ENCODE measurements at regions not wholly inside any gene's neighbourhood (a gene's known extent, or its start where the extent isn't known, plus 50 kb on each side); places are given as distances from the start of the nearest gene placed in this dataset.

DNA sequence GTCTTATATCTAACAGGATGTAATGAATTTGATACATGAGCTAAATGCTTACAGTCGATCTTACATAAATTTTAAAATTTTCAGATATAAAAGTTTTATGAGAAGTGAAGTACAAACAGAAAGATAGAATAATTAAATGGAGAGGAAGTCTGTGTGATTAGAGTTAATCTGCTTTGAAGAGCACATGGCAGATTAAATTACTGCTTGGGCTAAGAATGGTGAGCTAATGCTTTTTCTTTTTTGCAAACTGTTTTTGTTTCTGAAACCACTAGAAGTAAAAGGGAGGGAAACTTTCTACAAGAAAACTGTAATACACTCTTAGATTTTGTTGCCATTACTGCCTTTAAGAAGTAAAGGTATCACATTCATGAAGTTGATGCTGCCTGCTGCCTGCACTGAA, 96.3 kb upstream of the SPRY2 start:
- no peak for DNase-seq (ENCODE audit: low read depth)
- TF ChIP-seq, protein P1, sequence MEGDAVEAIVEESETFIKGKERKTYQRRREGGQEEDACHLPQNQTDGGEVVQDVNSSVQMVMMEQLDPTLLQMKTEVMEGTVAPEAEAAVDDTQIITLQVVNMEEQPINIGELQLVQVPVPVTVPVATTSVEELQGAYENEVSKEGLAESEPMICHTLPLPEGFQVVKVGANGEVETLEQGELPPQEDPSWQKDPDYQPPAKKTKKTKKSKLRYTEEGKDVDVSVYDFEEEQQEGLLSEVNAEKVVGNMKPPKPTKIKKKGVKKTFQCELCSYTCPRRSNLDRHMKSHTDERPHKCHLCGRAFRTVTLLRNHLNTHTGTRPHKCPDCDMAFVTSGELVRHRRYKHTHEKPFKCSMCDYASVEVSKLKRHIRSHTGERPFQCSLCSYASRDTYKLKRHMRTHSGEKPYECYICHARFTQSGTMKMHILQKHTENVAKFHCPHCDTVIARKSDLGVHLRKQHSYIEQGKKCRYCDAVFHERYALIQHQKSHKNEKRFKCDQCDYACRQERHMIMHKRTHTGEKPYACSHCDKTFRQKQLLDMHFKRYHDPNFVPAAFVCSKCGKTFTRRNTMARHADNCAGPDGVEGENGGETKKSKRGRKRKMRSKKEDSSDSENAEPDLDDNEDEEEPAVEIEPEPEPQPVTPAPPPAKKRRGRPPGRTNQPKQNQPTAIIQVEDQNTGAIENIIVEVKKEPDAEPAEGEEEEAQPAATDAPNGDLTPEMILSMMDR (conservative IDR thresholded peaks at IDR 0.05; ENCODE audit: control insufficient read depth, insufficient read depth, low read depth, low read length), result no peak
- no peak overlapping the region for H3K4me3 ChIP-seq (ENCODE audit: control insufficient read depth, low read depth, low read length)

- TF ChIP-seq, protein P1 (conservative IDR thresholded peaks at IDR 0.05; ENCODE audit: control insufficient read depth, insufficient read depth, low read depth, low read length), result no peak
- H3K4me3 ChIP-seq (ENCODE audit: control insufficient read depth, low read depth, low read length), result no peak overlapping the region
- peak; percentile 84 for DNase-seq (ENCODE audit: low read depth)
Observed at GRCh38 chr13:80436571-80437169, 95.7 kb upstream of the SPRY2 start.

GRCh38 chr13:80430561-80430960, 89.6 kb upstream of the SPRY2 start:
- no peak overlapping the region for H3K4me3 ChIP-seq (ENCODE audit: control insufficient read depth, low read depth, low read length)
- peak; percentile 35 for DNase-seq (ENCODE audit: low read depth)
- TF ChIP-seq, protein P1 (conservative IDR thresholded peaks at IDR 0.05; ENCODE audit: control insufficient read depth, insufficient read depth, low read depth, low read length), result no peak

DNA sequence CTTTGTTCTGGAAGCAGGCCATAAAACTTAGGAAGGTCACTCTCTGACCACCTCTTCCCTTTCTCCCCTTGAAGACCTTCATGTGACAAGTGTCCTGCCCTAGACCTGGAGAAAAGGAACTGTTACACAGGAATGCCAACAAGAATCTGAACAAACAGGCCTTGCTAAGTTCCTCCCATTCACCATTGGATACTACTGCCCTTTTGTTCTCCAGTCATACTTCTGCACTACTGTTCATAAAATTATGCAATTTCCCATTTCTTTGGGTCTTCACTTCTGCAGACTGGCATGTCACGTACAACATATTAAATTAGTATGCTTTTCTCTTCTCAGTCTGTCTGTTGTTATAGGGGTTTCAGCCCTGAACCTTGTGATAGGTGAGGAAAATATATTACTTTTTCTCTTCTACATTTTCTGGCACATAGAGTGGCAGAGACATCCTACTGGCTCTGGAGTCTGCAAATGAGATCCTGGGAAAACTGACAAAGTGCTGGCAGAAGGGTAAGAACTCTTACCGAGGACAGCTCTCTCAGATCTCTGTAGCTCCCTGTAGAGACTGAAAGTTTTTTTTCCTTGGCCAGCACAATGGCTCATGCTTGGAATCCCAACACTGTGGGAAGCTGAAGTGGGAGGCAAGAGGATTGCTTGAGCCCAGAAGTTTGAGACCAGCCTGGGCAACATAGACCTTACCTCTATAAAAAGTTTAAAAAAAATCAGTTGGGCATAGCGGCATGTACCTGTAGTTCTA, 87.6 kb upstream of the SPRY2 start:
- TF ChIP-seq, protein P1 (conservative IDR thresholded peaks at IDR 0.05; ENCODE audit: control insufficient read depth, insufficient read depth, low read depth, low read length), result no peak
- DNase-seq (ENCODE audit: low read depth), result no peak
- no peak overlapping the region for H3K4me3 ChIP-seq (ENCODE audit: control insufficient read depth, low read depth, low read length)

DNA sequence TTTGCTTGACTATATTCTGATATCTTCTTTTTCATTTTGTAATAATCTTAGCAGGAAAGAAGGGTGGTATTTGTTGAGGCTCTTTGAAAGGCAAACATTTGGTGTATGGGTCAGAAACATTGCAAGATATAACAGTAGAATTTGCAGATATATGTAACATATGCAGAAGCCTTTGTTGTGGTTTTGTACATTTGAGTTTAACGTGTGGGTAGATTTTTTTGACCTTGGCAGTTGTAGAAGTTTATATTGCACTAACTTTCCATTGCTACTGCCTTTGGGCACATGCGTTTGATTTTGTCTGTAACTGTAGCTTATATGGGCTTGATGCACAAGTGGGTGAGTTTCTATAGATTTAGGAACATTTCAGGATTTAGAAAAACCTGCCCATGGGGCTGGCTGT, 78.5 kb upstream of the SPRY2 start:
- no peak overlapping the region for H3K4me3 ChIP-seq (ENCODE audit: control insufficient read depth, low read depth, low read length)
- no peak for DNase-seq (ENCODE audit: low read depth)
- TF ChIP-seq, protein P1 (conservative IDR thresholded peaks at IDR 0.05; ENCODE audit: control insufficient read depth, insufficient read depth, low read depth, low read length), result no peak

GRCh38 chr13:80413611-80414010, 72.7 kb upstream of the SPRY2 start:
- TF ChIP-seq, protein P1 (conservative IDR thresholded peaks at IDR 0.05; ENCODE audit: control insufficient read depth, insufficient read depth, low read depth, low read length), result no peak

More at GRCh38 chr13:80413611-80414010, 72.7 kb upstream of the SPRY2 start:
- no peak for DNase-seq (ENCODE audit: low read depth)
- H3K4me3 ChIP-seq (ENCODE audit: control insufficient read depth, low read depth, low read length), result no peak overlapping the region

Data from fibroblast of mammary gland (primary cell).